Ascending aorta (tissue), 2 donors: ENCODE measurements at regions not wholly inside any gene's neighbourhood (a gene's known extent, or its start where the extent isn't known, plus 50 kb on each side); places are given as distances from the start of the nearest gene placed in this dataset.

ENCODE experiments used
- DNase-seq, 2 donors: peaks; one replicate each; pipeline ENCODE4 v3.0.0-alpha.2; 2019; ENCODE audit warnings: low spot score in 2 of 2
- H3K27ac ChIP-seq, 2 donors: fragments of 200-600 bp; sonication (generic); one replicate each; pipeline ENCODE4 v1.5.1; 2016 to 2017; ENCODE audit warnings: mild to moderate bottlenecking in 1 of 2
- H3K27me3 ChIP-seq: fragments of 200-600 bp; sonication (generic); one replicate; pipeline ENCODE4 v1.5.1; 2017
- H3K36me3 ChIP-seq, 2 donors: fragments of 200-600 bp; sonication (generic); one replicate each; pipeline ENCODE4 v1.5.1; 2016
- H3K4me1 ChIP-seq, 2 donors: fragments of 200-600 bp; sonication (generic); one replicate each; pipeline ENCODE4 v1.5.1; 2016 to 2017; ENCODE audit warnings: mild to moderate bottlenecking in 1 of 2
- H3K4me3 ChIP-seq, 2 donors: fragments of 200-600 bp; sonication (generic); one replicate each; pipeline ENCODE4 v1.5.1; 2016 to 2017; ENCODE audit warnings: mild to moderate bottlenecking in 1 of 2
- H3K9me3 ChIP-seq, 2 donors: fragments of 200-600 bp; sonication (generic); one replicate each; pipeline ENCODE4 v1.5.1; 2016
- intact Hi-C: fragments of 100-400 bp; cut with DNase I; formaldehyde crosslinking; loops from one replicate; pipeline ENCODE4 v1.15.1; 2023
- TF ChIP-seq, protein P1 (sequence below), 3 experiments: fragments of 200-600 bp in 2 of 3; fragments of 450-650 bp in 1 of 3; sonication (generic) in 2 of 3; IDR thresholded peaks; one replicate each; pipeline ENCODE4 v1.5.1; 2016 to 2019; ENCODE audit warnings: antibody characterized with exemption in 3 of 3, mild to moderate bottlenecking in 1 of 3, moderate library complexity in 1 of 3

DNA sequence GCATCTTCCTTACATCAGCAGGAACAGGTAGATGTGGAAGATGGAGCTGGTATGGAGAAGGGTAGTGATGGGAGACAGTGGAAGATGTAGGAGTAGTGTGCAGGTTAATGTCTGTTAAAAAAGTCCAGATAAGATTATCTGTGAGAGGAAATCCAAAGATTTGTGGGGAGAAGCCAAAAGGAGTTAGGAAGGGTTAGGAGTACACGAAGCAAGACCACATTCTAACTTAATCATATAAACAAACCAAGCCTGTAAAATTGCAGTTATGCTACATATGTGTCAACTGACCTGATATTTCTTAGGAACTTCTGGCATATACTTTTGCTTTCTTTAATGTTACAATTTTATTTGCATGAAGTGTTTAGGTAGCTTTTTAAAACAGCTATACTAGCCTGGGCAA lies 142.1 kb upstream of the DMRT1 start:
- intact Hi-C loops: no loop called here
- H3K27me3 ChIP-seq: no peaks in the 10 kb centered on the region
- no peaks in the 10 kb centered on the region for H3K9me3 ChIP-seq
- TF ChIP-seq, protein P1, sequence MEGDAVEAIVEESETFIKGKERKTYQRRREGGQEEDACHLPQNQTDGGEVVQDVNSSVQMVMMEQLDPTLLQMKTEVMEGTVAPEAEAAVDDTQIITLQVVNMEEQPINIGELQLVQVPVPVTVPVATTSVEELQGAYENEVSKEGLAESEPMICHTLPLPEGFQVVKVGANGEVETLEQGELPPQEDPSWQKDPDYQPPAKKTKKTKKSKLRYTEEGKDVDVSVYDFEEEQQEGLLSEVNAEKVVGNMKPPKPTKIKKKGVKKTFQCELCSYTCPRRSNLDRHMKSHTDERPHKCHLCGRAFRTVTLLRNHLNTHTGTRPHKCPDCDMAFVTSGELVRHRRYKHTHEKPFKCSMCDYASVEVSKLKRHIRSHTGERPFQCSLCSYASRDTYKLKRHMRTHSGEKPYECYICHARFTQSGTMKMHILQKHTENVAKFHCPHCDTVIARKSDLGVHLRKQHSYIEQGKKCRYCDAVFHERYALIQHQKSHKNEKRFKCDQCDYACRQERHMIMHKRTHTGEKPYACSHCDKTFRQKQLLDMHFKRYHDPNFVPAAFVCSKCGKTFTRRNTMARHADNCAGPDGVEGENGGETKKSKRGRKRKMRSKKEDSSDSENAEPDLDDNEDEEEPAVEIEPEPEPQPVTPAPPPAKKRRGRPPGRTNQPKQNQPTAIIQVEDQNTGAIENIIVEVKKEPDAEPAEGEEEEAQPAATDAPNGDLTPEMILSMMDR (IDR thresholded peaks at IDR 0.05): no peak
- peak overlapping the region; percentile 86 to 95 for H3K27ac ChIP-seq
- H3K4me1 ChIP-seq: peaks cover 34 to 76% of the 10 kb centered on the region in 2 donors
- no peak for DNase-seq
- peak overlapping the region in 1 of 2 donors; percentile 18 for H3K4me3 ChIP-seq
- peaks cover 0 to 5% of the 10 kb centered on the region in 2 donors for H3K36me3 ChIP-seq

DNA sequence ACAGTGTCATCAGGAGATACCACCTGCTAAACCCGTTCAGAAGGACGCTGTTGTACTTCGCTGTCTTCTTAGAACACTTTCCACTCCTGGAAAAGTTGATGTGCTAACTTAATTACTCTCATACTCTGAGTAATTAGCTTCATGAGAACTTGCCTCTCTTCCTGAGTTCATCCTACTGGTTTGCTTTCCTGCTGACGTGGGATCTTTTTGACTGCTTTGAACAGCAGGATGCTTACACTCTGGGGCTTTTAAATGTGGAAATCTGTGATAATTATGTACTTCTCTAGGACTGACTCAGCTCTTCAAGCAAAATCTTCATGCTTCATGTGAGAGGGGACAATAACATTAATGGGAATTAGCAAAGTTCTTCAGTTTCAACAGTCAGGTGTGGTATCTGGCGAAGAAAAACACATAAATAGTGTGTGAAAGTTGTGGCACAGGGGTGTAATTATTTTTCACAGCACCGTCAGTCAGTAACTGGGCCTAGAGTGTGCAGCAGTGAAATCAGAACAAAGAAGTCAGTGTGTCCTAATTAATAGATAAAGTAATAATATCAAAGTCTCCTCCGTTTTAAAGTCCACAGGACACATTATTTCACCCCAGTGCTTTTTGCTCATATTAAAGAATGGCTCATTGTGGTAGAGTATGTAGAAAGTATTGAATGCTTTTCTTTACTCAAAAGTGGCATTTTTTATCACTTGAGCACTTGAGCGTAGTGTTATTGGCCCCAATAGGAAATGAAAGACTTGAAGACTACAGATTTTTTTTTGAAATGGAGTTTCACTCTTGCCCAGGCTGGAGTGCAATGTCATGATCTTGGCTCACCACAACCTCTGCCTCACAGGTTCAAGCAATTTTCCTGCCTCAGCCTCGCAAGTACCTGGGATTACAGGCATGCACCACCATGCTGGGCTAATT lies 140.9 kb upstream of the DMRT1 start:
- DNase-seq: no peak
- Histone ChIP-seq H3K9me3 (no peaks in the 10 kb centered on the region), H3K27me3 (no peaks in the 10 kb centered on the region), H3K4me3 (peak overlapping the region in 1 of 2 donors; percentile 18), H3K36me3 (peaks cover 0 to 5% of the 10 kb centered on the region in 2 donors), H3K4me1 (peaks cover 32 to 78% of the 10 kb centered on the region in 2 donors), H3K27ac (peak overlapping the region; percentile 86 to 95)
- intact Hi-C loops: no loop called here
- TF ChIP-seq, protein P1 (IDR thresholded peaks at IDR 0.05): no peak

DNA sequence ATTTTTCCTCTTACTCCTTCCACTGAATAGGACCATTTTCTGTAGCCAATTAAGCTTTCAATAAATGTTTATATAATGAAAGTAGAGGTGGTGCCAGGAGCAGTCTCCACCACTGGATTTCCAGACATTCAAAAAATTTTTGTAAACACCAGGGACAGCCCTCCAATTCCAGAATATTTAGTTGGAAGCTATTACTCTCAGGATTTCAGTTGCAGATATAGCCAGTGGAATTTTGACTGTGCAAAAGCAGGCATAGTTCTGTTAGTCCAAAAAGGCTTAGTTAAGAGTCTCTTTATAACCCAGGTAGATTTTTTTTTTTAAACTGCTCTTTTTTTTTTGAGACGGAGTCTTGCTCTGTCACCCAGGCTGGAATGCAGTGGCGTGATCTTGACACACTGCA lies 138.1 kb upstream of the DMRT1 start:
- Histone ChIP-seq H3K27me3 (no peaks in the 10 kb centered on the region), H3K36me3 (peaks cover 0 to 5% of the 10 kb centered on the region in 2 donors), H3K4me3 (peak overlapping the region in 1 of 2 donors; percentile 28), H3K4me1 (peaks cover 13 to 60% of the 10 kb centered on the region in 2 donors), H3K9me3 (no peaks in the 10 kb centered on the region), H3K27ac (peak overlapping the region; percentile 86 to 95)
- intact Hi-C loops: no loop called here
- TF ChIP-seq, protein P1 (IDR thresholded peaks at IDR 0.05): no peak
- no peak for DNase-seq

DNA sequence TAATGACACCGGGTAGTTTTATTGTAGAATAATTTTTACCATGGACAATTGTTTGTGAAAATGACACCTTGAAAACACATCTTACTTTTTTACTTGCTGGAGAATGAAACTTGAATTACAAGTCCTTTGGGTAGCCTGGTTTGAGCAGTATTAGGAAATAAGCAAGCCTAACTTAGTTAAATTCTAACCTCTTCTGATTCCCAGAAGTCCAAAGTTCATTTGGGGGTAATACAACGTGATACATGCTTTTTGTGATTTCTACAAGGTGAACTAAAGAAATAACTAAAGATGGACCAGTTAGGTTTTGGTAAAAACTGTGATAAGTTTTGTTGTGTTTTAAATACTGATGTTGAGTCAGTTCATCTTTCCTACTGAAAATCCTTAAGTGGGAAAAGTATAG lies 135.4 kb upstream of the DMRT1 start:
- Histone ChIP-seq H3K27me3 (no peaks in the 10 kb centered on the region), H3K36me3 (peaks cover 2 to 6% of the 10 kb centered on the region in 2 donors), H3K4me3 (peak overlapping the region; percentile 69 to 70), H3K27ac (peak overlapping the region; percentile 86 to 95), H3K9me3 (no peaks in the 10 kb centered on the region), H3K4me1 (peaks cover 5 to 63% of the 10 kb centered on the region in 2 donors)
- intact Hi-C loops: loop anchor here (2.0 kb wide), 1 partner anchor 19 kb away; no protein-coding TSS in a partner anchor
- TF ChIP-seq, protein P1 (IDR thresholded peaks at IDR 0.05): no peak
- no peak for DNase-seq

DNA sequence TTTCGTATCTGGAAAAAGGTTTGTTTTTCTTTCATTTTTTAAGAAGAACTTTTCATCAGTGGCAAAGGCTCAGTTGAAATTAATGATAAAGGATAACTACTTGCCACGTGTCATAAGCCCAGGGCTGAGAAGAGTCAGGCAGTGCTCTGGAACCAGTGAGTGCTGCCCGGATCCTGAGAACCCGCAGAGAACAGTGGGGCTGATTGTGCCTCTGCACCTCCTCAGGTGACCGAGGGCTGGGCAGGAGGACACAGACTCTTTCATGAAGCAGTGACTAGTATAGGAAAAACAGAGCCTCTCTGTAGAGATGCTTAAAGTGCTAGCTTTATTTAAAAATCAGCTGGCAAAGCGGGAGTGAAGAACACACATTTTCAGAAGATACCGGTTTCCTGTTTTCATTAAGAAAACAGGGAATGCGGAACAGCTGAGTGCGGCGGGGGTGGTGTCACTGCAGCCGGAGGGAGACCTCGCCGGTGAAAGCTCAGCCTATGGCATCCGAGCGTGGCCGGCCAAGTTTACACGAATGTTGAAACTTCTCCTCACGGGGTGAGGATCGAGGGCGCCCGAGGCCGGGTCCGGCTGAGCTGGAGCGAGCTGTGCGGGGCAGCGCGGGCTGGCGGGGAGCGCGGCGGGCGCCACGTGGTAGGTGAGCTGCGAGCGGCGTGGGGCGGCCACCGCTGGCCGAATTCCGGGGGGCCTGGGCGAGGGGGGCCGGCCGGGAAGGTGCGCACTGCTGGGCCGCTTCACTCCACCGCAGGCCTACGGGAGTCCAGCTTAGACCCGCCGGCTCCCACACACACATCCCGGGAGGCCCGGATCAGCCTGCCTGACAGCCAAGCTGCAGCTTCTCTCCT lies 134.7 kb upstream of the DMRT1 start:
- TF ChIP-seq, protein P1 (IDR thresholded peaks at IDR 0.05): no peak
- Histone ChIP-seq H3K27me3 (no peaks in the 10 kb centered on the region), H3K9me3 (no peaks in the 10 kb centered on the region), H3K4me1 (peaks cover 9 to 67% of the 10 kb centered on the region in 2 donors), H3K4me3 (peak overlapping the region; percentile 69 to 70), H3K36me3 (peaks cover 10 to 13% of the 10 kb centered on the region in 2 donors), H3K27ac (peak overlapping the region; percentile 86 to 95)
- DNase-seq: peak in 1 of 2 donors; percentile 91
- intact Hi-C loops: loop anchor here (2.0 kb wide), 1 partner anchor 20 kb away; no protein-coding TSS in a partner anchor
